ENCODE measurements at regions not wholly inside any gene's neighbourhood (a gene's known extent, or its start where the extent isn't known, plus 50 kb on each side); places are given as distances from the start of the nearest gene placed in this dataset.

GRCh38 chr7:117929237-117929636 lies 56.0 kb upstream of the CTTNBP2 start:
- H3K27ac ChIP-seq (ENCODE audit: low read length): no peak overlapping the region
- no peak overlapping the region for H3K4me3 ChIP-seq (ENCODE audit: low read length)
- H2AFZ ChIP-seq (ENCODE audit: low read depth, low read length): no peak overlapping the region
- H3K36me3 ChIP-seq (replicated peaks; ENCODE audit: low read depth, low read length): no peaks in the 10 kb centered on the region
- H4K20me1 ChIP-seq (ENCODE audit: insufficient read depth, low read length): no peaks in the 10 kb centered on the region
- no peaks in the 10 kb centered on the region for H3K4me1 ChIP-seq (ENCODE audit: low read length)
- H3K9me3 ChIP-seq (ENCODE audit: insufficient read depth, low read length): no peaks in the 10 kb centered on the region
- no peaks in the 10 kb centered on the region for H3K79me2 ChIP-seq (ENCODE audit: low read length)
- H3K27me3 ChIP-seq (ENCODE audit: low read depth, low read length): no peaks in the 10 kb centered on the region
- TF ChIP-seq EZH2phosphoT487 (IDR thresholded peaks at IDR 0.05; ENCODE audit: low read depth) (no peak), CTCF (IDR thresholded peaks at IDR 0.05; ENCODE audit: low read depth, low read length) (no peak)
- no peak overlapping the region for H3K9ac ChIP-seq (ENCODE audit: low read length)
- no peak overlapping the region for H3K4me2 ChIP-seq (ENCODE audit: low read length)

- Histone ChIP-seq H3K4me2 (ENCODE audit: low read length) (no peak overlapping the region), H3K9me3 (ENCODE audit: insufficient read depth, low read length) (no peaks in the 10 kb centered on the region)
- no peak; the same call in 1 of the 2 replicates for TF ChIP-seq CTCF (IDR thresholded peaks at IDR 0.05; ENCODE audit: low read depth, low read length)
- TF ChIP-seq EZH2phosphoT487 (IDR thresholded peaks at IDR 0.05; ENCODE audit: low read depth): no peak
These were observed 58.1 kb upstream of the CTTNBP2 start for GRCh38 chr7:117931314-117931713.

GRCh38 chr7:117937049-117937752 lies 64.0 kb upstream of the CTTNBP2 start:
- Histone ChIP-seq H3K9ac (ENCODE audit: low read length) (no peak overlapping the region), H3K4me1 (ENCODE audit: low read length) (no peaks in the 10 kb centered on the region), H3K4me3 (ENCODE audit: low read length) (no peak overlapping the region), H3K9me3 (ENCODE audit: insufficient read depth, low read length) (no peaks in the 10 kb centered on the region), H3K36me3 (replicated peaks; ENCODE audit: low read depth, low read length) (no peaks in the 10 kb centered on the region), H3K27me3 (ENCODE audit: low read depth, low read length) (no peaks in the 10 kb centered on the region), H2AFZ (ENCODE audit: low read depth, low read length) (no peak overlapping the region), H4K20me1 (ENCODE audit: insufficient read depth, low read length) (no peaks in the 10 kb centered on the region), H3K27ac (ENCODE audit: low read length) (no peak overlapping the region), H3K79me2 (ENCODE audit: low read length) (no peaks in the 10 kb centered on the region), H3K4me2 (ENCODE audit: low read length) (no peak overlapping the region)
- TF ChIP-seq CTCF (IDR thresholded peaks at IDR 0.05; ENCODE audit: low read depth, low read length) (no peak), EZH2phosphoT487 (IDR thresholded peaks at IDR 0.05; ENCODE audit: low read depth) (no peak)

More at GRCh38 chr7:117931314-117931713, 58.1 kb upstream of the CTTNBP2 start:
- Histone ChIP-seq H2AFZ (ENCODE audit: low read depth, low read length) (no peak overlapping the region), H3K27ac (ENCODE audit: low read length) (no peak overlapping the region), H3K79me2 (ENCODE audit: low read length) (no peaks in the 10 kb centered on the region), H3K4me3 (ENCODE audit: low read length) (no peak overlapping the region), H3K36me3 (replicated peaks; ENCODE audit: low read depth, low read length) (no peaks in the 10 kb centered on the region), H3K27me3 (ENCODE audit: low read depth, low read length) (no peaks in the 10 kb centered on the region), H3K9ac (ENCODE audit: low read length) (no peak overlapping the region), H3K4me1 (ENCODE audit: low read length) (no peaks in the 10 kb centered on the region), H4K20me1 (ENCODE audit: insufficient read depth, low read length) (no peaks in the 10 kb centered on the region)

- no peaks in the 10 kb centered on the region for H3K27me3 ChIP-seq (ENCODE audit: low read depth, low read length)
- no peak overlapping the region for H3K4me2 ChIP-seq (ENCODE audit: low read length)
- H4K20me1 ChIP-seq (ENCODE audit: insufficient read depth, low read length): no peaks in the 10 kb centered on the region
- no peaks in the 10 kb centered on the region for H3K9me3 ChIP-seq (ENCODE audit: insufficient read depth, low read length)
- TF ChIP-seq CTCF (IDR thresholded peaks at IDR 0.05; ENCODE audit: low read depth, low read length) (no peak), EZH2phosphoT487 (IDR thresholded peaks at IDR 0.05; ENCODE audit: low read depth) (no peak)
- no peak overlapping the region for H3K27ac ChIP-seq (ENCODE audit: low read length)
- no peak overlapping the region for H3K9ac ChIP-seq (ENCODE audit: low read length)
- no peaks in the 10 kb centered on the region for H3K79me2 ChIP-seq (ENCODE audit: low read length)
- H3K4me1 ChIP-seq (ENCODE audit: low read length): no peaks in the 10 kb centered on the region
- H3K36me3 ChIP-seq (replicated peaks; ENCODE audit: low read depth, low read length): no peaks in the 10 kb centered on the region
- no peak overlapping the region for H3K4me3 ChIP-seq (ENCODE audit: low read length)
- no peak overlapping the region for H2AFZ ChIP-seq (ENCODE audit: low read depth, low read length)
These were observed 64.7 kb upstream of the CTTNBP2 start for GRCh38 chr7:117937753-117938483.

All from OCI-LY3 (cell line).